Skeletal muscle satellite cell (primary cell): ENCODE measurements at regions not wholly inside any gene's neighbourhood (a gene's known extent, or its start where the extent isn't known, plus 50 kb on each side); places are given as distances from the start of the nearest gene placed in this dataset.

Source experiments
- H3K27me3 ChIP-seq: 2 replicates; pipeline ENCODE4 v1.7.0; 2013; ENCODE audit warnings: low read length; ENCODE audit not compliant: control insufficient read depth, insufficient read depth
- H3K36me3 ChIP-seq: 2 replicates; pipeline ENCODE4 v1.7.0; 2013; ENCODE audit warnings: mild to moderate bottlenecking, control low read depth, low read length; ENCODE audit not compliant: insufficient read depth
- H3K4me1 ChIP-seq: 2 replicates; pipeline ENCODE4 v1.7.0; 2013; ENCODE audit warnings: low read length; ENCODE audit not compliant: control insufficient read depth, insufficient read depth
- H3K4me2 ChIP-seq: 2 replicates; pipeline ENCODE4 v1.7.0; 2013; ENCODE audit warnings: mild to moderate bottlenecking, low read length
- H3K4me3 ChIP-seq: 2 replicates; pipeline ENCODE4 v1.7.0; 2013; ENCODE audit warnings: low read length
- H3K9ac ChIP-seq: 2 replicates; pipeline ENCODE4 v1.7.0; 2013; ENCODE audit warnings: mild to moderate bottlenecking, low read depth, low read length, moderate library complexity
- H3K9me3 ChIP-seq: replicated peaks from 2 replicates; pipeline ENCODE4 v1.7.0; 2013; ENCODE audit warnings: mild to moderate bottlenecking, control low read depth, low read length

DNA sequence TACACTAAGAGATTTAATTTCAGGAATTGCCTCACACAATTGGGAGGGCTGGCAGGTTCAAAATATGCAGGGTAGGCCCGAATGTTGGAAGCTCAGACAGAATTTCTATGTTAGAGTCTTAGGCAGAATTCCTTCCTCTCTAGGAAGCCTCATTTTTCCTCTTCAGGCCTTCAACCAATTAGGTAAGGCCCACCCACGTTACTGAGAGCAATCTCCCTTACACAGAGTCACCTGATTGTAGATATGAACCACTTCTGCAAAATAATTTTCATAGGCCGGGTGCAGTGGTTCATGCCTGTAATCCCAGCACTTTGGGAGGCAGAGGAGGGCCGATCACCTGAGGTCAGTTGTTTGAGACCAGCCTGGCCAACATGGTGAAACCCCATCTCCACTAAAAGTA lies 50.2 kb upstream of the HIVEP1 start:
- H3K4me2 ChIP-seq: no peak overlapping the region
- no peaks in the 10 kb centered on the region for H3K36me3 ChIP-seq
- H3K4me3 ChIP-seq: no peak overlapping the region
- H3K9ac ChIP-seq: no peak overlapping the region
- no peaks in the 10 kb centered on the region for H3K9me3 ChIP-seq
- H3K27me3 ChIP-seq: no peaks in the 10 kb centered on the region
- H3K4me1 ChIP-seq: no peaks in the 10 kb centered on the region

DNA sequence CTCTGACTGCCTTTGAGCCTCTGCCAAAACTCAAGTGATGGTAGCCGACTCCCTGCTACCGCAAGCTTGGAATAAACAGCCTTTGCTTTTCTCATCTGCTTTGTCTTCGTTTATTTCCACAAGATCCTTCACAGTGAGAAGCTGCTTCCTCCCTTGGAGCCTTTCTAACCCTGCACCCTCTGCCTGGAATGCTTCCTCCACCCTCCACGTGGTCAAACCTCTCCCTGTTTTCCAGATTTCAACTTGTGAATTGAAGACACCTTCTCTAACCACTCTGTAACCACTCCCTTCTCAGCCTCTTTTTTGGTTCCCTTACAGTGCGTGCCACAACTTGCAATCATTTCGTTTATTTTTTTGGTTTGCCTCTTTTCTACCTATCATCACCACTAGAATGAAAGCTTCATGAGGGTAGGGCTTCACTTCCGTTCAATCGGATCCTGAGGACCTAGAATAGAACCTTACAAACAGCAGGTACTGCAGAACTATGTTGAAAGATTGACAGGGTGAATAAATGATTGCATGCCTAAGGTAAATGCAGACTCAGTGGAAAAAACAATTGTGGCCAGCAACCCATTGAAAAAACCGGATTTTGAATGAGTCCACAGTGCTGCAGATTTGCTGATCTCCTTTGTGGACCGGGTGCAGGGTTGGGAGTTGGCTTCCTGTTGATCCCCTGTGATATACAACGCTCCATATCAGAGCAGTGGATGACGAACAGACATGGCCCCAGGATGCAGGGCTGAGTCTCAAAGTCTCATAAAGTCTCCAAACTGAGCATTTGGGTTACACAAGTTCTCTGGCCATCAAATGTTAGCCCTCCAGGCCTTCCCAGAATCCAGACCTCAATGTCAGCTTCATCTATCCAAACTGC lies 51.0 kb upstream of the HIVEP1 start:
- H3K4me3 ChIP-seq: no peak overlapping the region
- no peaks in the 10 kb centered on the region for H3K4me1 ChIP-seq
- H3K4me2 ChIP-seq: no peak overlapping the region
- H3K27me3 ChIP-seq: no peaks in the 10 kb centered on the region
- no peaks in the 10 kb centered on the region for H3K36me3 ChIP-seq
- H3K9ac ChIP-seq: no peak overlapping the region
- H3K9me3 ChIP-seq: no peaks in the 10 kb centered on the region

DNA sequence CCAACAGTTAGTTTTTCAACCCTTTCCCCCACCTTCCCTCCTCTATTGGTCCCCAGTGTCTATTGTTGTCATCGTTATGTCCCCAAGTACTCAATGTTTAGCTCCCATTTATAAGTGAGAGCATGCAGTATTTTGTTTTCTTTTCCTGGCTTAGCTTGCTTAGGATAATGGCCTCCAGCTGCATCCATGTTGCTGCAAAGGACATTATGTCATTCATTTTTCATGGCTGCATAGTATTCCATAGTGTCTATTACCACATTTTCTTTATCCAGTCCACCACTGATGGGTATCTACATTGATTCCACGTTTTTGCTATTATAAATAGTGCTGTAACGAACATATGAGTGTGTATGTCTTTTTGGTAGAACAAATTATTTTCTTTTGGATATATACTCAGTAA lies 55.3 kb upstream of the HIVEP1 start:
- peaks cover 3% of the 10 kb centered on the region for H3K4me1 ChIP-seq

DNA sequence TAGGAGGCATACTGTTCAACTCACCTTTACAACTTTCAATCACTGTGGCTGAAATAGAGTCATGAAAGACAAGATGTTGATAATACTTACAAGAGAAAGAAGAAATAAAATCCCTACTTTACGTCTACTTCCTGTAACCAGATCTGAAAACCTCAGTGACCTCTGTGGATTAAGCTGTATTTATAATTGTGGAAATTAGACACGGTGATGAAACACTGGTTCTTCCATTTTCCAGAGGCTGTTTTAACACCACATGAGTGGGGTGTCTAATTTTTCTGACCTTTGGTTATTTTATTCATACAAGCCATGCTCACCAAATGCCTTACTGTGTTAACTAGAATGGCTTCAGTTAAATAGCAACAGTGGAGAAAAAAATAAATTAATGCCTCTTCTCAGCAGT lies 58.5 kb upstream of the HIVEP1 start:
- Histone ChIP-seq H3K4me2 (no peak overlapping the region), H3K36me3 (no peaks in the 10 kb centered on the region), H3K4me1 (peaks cover 3% of the 10 kb centered on the region), H3K27me3 (no peaks in the 10 kb centered on the region), H3K9me3 (no peaks in the 10 kb centered on the region), H3K4me3 (no peak overlapping the region), H3K9ac (no peak overlapping the region)

More for the DNA sequence above, 55.3 kb upstream of the HIVEP1 start:
- H3K9ac ChIP-seq: no peak overlapping the region
- H3K4me3 ChIP-seq: no peak overlapping the region
- H3K27me3 ChIP-seq: no peaks in the 10 kb centered on the region
- H3K36me3 ChIP-seq: no peaks in the 10 kb centered on the region
- H3K9me3 ChIP-seq: no peaks in the 10 kb centered on the region
- no peak overlapping the region for H3K4me2 ChIP-seq

DNA sequence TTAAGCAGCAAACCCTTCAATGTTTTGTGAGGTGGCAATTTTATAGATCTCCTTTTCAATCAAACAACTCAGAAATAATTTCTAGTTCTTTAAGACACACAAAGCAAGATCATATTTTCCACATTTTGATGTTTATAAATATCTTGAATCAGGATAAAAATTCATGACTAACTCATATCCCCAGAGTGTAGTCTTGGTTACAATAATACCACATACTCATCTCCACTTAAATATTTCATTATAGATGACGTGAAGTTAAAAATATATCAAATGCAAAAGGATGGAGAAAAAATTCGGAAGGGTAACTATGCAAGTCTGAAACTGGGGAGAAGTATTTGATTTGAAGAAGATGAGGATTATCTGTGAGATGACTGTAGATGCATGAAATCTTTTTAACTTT lies 59.8 kb upstream of the HIVEP1 start:
- H3K9me3 ChIP-seq: no peaks in the 10 kb centered on the region
- no peak overlapping the region for H3K4me3 ChIP-seq
- H3K9ac ChIP-seq: no peak overlapping the region
- H3K36me3 ChIP-seq: no peaks in the 10 kb centered on the region
- H3K4me1 ChIP-seq: peaks cover 3% of the 10 kb centered on the region
- no peak overlapping the region for H3K4me2 ChIP-seq
- H3K27me3 ChIP-seq: no peaks in the 10 kb centered on the region

DNA sequence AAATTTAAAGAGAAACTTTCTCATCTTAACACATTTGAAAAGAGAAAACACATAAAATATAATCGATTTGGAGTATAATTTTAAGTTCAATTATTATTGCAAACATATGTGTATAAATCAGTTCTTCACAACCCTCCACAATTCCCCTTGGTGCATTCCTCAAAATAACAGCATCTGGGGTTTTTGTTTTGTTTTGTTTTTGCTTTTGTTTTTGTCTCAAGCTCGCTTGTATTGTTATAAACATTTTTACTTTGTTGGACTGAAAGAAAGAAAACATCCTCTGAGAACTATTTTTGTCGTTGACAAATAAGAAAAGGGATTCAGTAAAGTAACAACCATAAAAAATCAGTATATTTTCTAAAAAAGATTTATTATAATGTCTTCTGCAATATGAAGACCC lies 60.2 kb upstream of the HIVEP1 start:
- Histone ChIP-seq H3K4me1 (peaks cover 3% of the 10 kb centered on the region), H3K9ac (no peak overlapping the region), H3K9me3 (no peaks in the 10 kb centered on the region), H3K4me3 (no peak overlapping the region), H3K4me2 (no peak overlapping the region), H3K27me3 (no peaks in the 10 kb centered on the region), H3K36me3 (no peaks in the 10 kb centered on the region)

DNA sequence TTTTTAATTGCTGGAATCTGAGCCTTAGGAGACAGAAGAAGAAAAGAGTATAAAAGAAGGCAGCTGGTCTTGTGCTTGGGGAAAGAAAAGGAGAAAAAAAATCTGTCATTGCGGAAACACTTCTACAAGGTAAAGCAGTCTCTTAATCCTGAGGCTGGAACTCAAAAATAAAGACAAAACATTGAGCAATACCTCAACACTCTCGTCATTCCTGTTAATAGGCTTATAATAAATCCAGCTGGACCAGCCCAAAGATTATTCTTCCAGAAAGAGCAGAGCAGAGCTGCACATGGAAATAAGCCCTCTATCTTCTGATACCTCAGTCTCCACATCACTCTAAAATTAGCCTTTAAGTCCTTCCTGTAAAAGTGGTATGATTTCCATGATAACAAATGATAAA lies 62.0 kb upstream of the HIVEP1 start:
- no peaks in the 10 kb centered on the region for H3K9me3 ChIP-seq
- H3K36me3 ChIP-seq: no peaks in the 10 kb centered on the region
- H3K9ac ChIP-seq: no peak overlapping the region
- peaks cover 3% of the 10 kb centered on the region for H3K4me1 ChIP-seq
- no peak overlapping the region for H3K4me3 ChIP-seq
- H3K4me2 ChIP-seq: no peak overlapping the region
- no peaks in the 10 kb centered on the region for H3K27me3 ChIP-seq

DNA sequence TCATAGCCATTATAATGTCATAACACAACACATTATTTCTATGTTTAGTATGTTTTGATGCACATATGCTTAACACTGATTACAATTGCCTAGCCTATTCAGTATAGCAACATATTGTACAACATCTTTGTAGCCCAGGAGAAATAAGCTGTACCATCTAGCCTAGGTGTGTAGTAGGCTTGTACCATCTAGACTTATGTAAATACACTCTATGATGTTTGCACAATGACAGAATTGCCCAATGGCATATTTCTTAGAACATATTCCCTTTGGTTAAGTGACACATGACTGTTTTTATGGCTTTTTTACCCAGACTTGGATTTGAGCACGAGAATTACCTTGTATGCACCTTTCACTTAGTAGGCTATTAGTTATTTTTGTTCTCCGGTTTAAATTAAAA lies 64.5 kb upstream of the HIVEP1 start:
- Histone ChIP-seq H3K36me3 (no peaks in the 10 kb centered on the region), H3K27me3 (no peaks in the 10 kb centered on the region), H3K9ac (no peak overlapping the region), H3K4me2 (no peak overlapping the region), H3K4me1 (no peaks in the 10 kb centered on the region), H3K4me3 (no peak overlapping the region), H3K9me3 (no peaks in the 10 kb centered on the region)

DNA sequence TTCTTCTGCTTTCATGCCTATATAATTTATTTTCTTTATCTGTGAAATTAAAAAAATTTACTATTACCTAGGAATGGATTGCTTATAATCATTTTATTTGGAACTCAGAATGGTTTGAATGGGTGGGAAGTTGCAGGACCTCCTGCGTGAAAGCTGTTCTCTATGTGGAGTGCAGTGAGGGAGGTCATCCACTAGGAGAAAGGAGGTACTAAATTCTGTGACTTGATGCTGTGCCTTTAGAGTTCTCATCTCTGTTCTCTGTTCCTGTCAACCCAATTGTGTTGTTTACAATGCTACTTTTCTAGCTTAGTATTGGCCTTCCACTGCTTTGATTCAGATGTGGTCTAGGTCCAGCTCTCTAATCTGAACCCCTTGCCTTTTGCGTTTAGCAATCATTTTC lies 65.0 kb upstream of the HIVEP1 start:
- Histone ChIP-seq H3K9ac (no peak overlapping the region), H3K4me1 (no peaks in the 10 kb centered on the region), H3K36me3 (no peaks in the 10 kb centered on the region), H3K27me3 (no peaks in the 10 kb centered on the region), H3K4me2 (no peak overlapping the region), H3K4me3 (no peak overlapping the region), H3K9me3 (no peaks in the 10 kb centered on the region)

DNA sequence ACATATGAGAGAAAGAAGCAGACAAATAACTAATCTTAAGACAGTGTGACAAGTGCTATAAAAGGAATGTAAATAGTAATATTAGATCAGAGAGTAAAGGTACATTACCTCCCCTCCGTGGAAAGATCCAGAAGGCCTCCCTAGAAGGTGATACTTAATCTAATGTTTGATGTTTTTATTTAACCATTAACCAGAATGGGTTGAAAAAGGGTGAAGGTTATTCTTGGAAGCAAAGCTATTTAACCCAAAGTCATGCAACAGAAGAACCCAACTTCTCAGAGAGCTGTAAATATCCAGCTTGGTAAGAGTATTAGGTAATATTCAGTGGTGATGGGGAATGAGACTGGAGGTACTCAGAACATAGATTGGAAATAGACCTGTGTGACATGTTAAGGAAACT lies 68.0 kb upstream of the HIVEP1 start:
- no peak overlapping the region for H3K9ac ChIP-seq
- no peaks in the 10 kb centered on the region for H3K9me3 ChIP-seq
- no peaks in the 10 kb centered on the region for H3K27me3 ChIP-seq
- H3K4me1 ChIP-seq: no peaks in the 10 kb centered on the region
- no peak overlapping the region for H3K4me2 ChIP-seq
- H3K36me3 ChIP-seq: no peaks in the 10 kb centered on the region
- no peak overlapping the region for H3K4me3 ChIP-seq

DNA sequence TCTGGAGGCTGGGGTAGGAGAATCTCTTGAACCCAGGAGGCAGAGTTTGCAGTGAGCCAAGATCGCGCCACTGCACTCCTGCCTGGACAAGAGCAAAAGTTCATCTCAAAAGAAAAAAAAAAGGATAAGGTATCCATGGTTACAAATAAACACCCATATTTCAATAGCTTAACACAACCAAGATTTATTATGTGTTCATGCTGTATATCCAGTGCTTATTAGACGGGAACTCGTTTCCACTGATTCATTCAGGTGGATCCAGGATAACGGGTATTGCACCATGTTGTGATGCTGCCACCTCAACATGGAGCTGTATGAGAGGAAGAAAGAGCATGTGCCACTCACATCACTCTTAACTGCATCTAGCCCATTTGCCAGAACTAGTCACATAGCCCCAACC lies 69.1 kb upstream of the HIVEP1 start:
- H3K4me3 ChIP-seq: no peak overlapping the region
- no peaks in the 10 kb centered on the region for H3K36me3 ChIP-seq
- no peaks in the 10 kb centered on the region for H3K9me3 ChIP-seq
- no peaks in the 10 kb centered on the region for H3K4me1 ChIP-seq
- no peak overlapping the region for H3K9ac ChIP-seq
- no peak overlapping the region for H3K4me2 ChIP-seq
- H3K27me3 ChIP-seq: no peaks in the 10 kb centered on the region

DNA sequence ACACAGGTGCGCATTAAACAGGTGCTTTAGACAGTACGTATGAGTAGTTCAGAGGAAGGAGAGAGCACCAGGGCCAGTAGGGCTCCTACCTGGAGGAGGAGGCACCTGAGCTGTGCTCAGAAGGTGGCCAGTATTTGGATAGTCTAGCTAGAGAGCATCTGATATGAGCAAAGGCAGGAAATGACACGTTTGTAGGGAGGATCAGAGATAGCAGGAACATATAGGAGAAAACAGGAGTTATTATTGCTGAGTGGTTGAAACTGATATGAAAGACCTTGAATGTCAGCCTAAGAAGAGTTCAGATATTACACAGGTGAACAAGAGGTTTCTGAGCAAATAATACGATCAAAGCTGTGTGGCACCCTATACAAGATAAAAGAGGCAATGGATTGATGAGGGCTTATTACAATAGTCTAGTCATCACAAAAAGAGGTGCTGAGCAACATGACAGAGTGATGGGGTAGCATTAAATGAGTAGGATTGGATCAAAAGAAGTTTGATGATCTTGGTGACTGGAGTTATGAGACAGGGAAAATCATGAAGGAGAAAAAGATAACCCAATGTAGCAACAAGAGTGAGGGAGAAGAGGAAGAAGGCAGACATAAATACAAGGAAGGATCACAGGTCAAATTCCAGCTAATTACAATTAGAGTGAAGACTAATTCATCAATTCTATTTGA lies 69.8 kb upstream of the HIVEP1 start:
- no peaks in the 10 kb centered on the region for H3K4me1 ChIP-seq
- no peak overlapping the region for H3K4me3 ChIP-seq
- H3K9me3 ChIP-seq: no peaks in the 10 kb centered on the region
- H3K27me3 ChIP-seq: no peaks in the 10 kb centered on the region
- no peaks in the 10 kb centered on the region for H3K36me3 ChIP-seq
- H3K9ac ChIP-seq: no peak overlapping the region
- no peak overlapping the region for H3K4me2 ChIP-seq
